HEK293 (cell line): ENCODE measurements at regions not wholly inside any gene's neighbourhood (a gene's known extent, or its start where the extent isn't known, plus 50 kb on each side); places are given as distances from the start of the nearest gene placed in this dataset.

Experiments used
- CTCF ChIA-PET: fragments of 350-600 bp; formaldehyde crosslinking; extraction: SDS; loops from one replicate; lab custom pipeline; 2021; ENCODE audit warnings: antibody characterized with exemption; lab: Yijun Ruan, JAX
- POLR2A ChIA-PET: fragments of 300-600 bp; formaldehyde crosslinking; extraction: SDS; loops from one replicate; lab custom pipeline; 2020; ENCODE audit warnings: antibody characterized with exemption, inconsistent platforms; lab: Yijun Ruan, JAX
- H3K27ac ChIP-seq: fragments of 200-500 bp; sonication (Bioruptor generic); 2 replicates; pipeline ENCODE4 v1.5.1; 2014; ENCODE audit warnings: low read depth, low read length, control low read depth, inconsistent platforms; ENCODE audit errors: extremely low read depth
- H3K36me3 ChIP-seq, 2 experiments: fragments of 200-500 bp in 1 of 2; sonication (Bioruptor generic) in 1 of 2; 1 replicate in 1 of 2; 2 replicates in 1 of 2; pipeline ENCODE4 v1.5.1; 2014 to 2017; ENCODE audit warnings: inconsistent platforms in 2 of 2, low read length in 2 of 2; ENCODE audit not compliant: control insufficient read depth in 2 of 2, insufficient read depth in 1 of 2
- H3K4me1 ChIP-seq: fragments of 200-500 bp; sonication (Bioruptor generic); 2 replicates; pipeline ENCODE4 v1.5.1; 2014; ENCODE audit warnings: mild to moderate bottlenecking, low read length, inconsistent platforms; ENCODE audit not compliant: control insufficient read depth, insufficient read depth
- H3K4me3 ChIP-seq: 2 replicates; pipeline ENCODE4 v1.5.1; 2011; ENCODE audit warnings: low read depth, mild to moderate bottlenecking, control low read depth, low read length, moderate library complexity
- H3K9me3 ChIP-seq: fragments of 200-500 bp; sonication (Bioruptor generic); 2 replicates; pipeline ENCODE4 v1.5.1; 2014; ENCODE audit warnings: low read depth, low read length, inconsistent platforms; ENCODE audit not compliant: control insufficient read depth, insufficient read depth
- BCL11B ChIP-seq: fragments of 450-650 bp; formaldehyde crosslinking; IDR thresholded peaks from 2 replicates; pipeline ENCODE4 v1.5.1; 2016; ENCODE audit warnings: low read depth, missing biosample characterization, missing genetic modification characterization
- HOXD13 ChIP-seq: sonication (generic); formaldehyde crosslinking; IDR thresholded peaks from 2 replicates; pipeline ENCODE4 v1.8.0; 2022; ENCODE audit warnings: missing genetic modification reagents, borderline replicate concordance
- OSR2 ChIP-seq: fragments of 450-650 bp; formaldehyde crosslinking; IDR thresholded peaks from 2 replicates; pipeline ENCODE4 v1.5.1; 2016; ENCODE audit warnings: missing biosample characterization, missing genetic modification characterization
- PRDM1 ChIP-seq: fragments of 450-650 bp; formaldehyde crosslinking; IDR thresholded peaks from 2 replicates; pipeline ENCODE4; 2016; ENCODE audit warnings: missing biosample characterization, missing genetic modification characterization
- ZBTB20 ChIP-seq: fragments of 450-650 bp; formaldehyde crosslinking; IDR thresholded peaks from 2 replicates; pipeline ENCODE4 v1.5.1; 2016; ENCODE audit warnings: missing biosample characterization, missing genetic modification characterization
- ZBTB21 ChIP-seq: fragments of 450-650 bp; formaldehyde crosslinking; IDR thresholded peaks from 2 replicates; pipeline ENCODE4 v1.5.1; 2017; ENCODE audit warnings: missing biosample characterization, missing genetic modification characterization
- ZFP41 ChIP-seq: fragments of 450-650 bp; formaldehyde crosslinking; IDR thresholded peaks from 2 replicates; pipeline ENCODE4 v1.5.1; 2016; ENCODE audit warnings: missing biosample characterization, missing genetic modification characterization, borderline replicate concordance
- ZNF114 ChIP-seq: fragments of 450-650 bp; formaldehyde crosslinking; IDR thresholded peaks from 2 replicates; pipeline ENCODE4 v1.5.0; 2017; ENCODE audit warnings: missing biosample characterization, missing genetic modification characterization
- ZNF133 ChIP-seq: fragments of 450-650 bp; formaldehyde crosslinking; IDR thresholded peaks from 2 replicates; pipeline ENCODE4 v1.5.1; 2016; ENCODE audit warnings: missing biosample characterization, missing genetic modification characterization
- ZNF146 ChIP-seq: fragments of 450-650 bp; formaldehyde crosslinking; IDR thresholded peaks from 2 replicates; pipeline ENCODE4 v1.5.1; 2016; ENCODE audit warnings: missing biosample characterization, missing genetic modification characterization
- ZNF221 ChIP-seq: fragments of 450-650 bp; formaldehyde crosslinking; IDR thresholded peaks from 2 replicates; pipeline ENCODE4 v1.5.1; 2017; ENCODE audit warnings: missing biosample characterization, missing genetic modification characterization, borderline replicate concordance
- ZNF266 ChIP-seq: fragments of 450-650 bp; formaldehyde crosslinking; IDR thresholded peaks from 2 replicates; pipeline ENCODE4 v1.5.1; 2016; ENCODE audit warnings: missing biosample characterization, missing genetic modification characterization, low read depth
- ZNF701 ChIP-seq: fragments of 450-650 bp; formaldehyde crosslinking; IDR thresholded peaks from 2 replicates; pipeline ENCODE4 v1.5.1; 2016; ENCODE audit warnings: missing biosample characterization, missing genetic modification characterization
- TF ChIP-seq, protein P1 (sequence below): fragments of 450-650 bp; formaldehyde crosslinking; IDR thresholded peaks from 2 replicates; pipeline ENCODE4 v1.5.1; 2016; ENCODE audit warnings: missing biosample characterization, missing genetic modification characterization
- TF ChIP-seq, protein P2 (sequence below): fragments of 450-650 bp; formaldehyde crosslinking; IDR thresholded peaks from 2 replicates; pipeline ENCODE4 v1.5.1; 2016; ENCODE audit warnings: missing biosample characterization, missing genetic modification characterization
- TF ChIP-seq, protein P3 (sequence below): fragments of 450-650 bp; formaldehyde crosslinking; conservative IDR thresholded peaks from 2 replicates; pipeline ENCODE4 v1.5.1; 2016; ENCODE audit warnings: low read depth, missing biosample characterization, missing genetic modification characterization
- TF ChIP-seq, protein P4 (sequence below): fragments of 450-650 bp; formaldehyde crosslinking; IDR thresholded peaks from 2 replicates; pipeline ENCODE4 v1.5.1; 2016; ENCODE audit warnings: missing biosample characterization, missing genetic modification characterization
- TF ChIP-seq, protein P5 (sequence below): fragments of 450-650 bp; formaldehyde crosslinking; IDR thresholded peaks from 2 replicates; pipeline ENCODE4 v1.5.1; 2016; ENCODE audit warnings: missing biosample characterization, missing genetic modification characterization, low read depth
- TF ChIP-seq, protein P6 (sequence below): fragments of 450-650 bp; formaldehyde crosslinking; IDR thresholded peaks from 2 replicates; pipeline ENCODE4 v1.5.1; 2016; ENCODE audit warnings: missing biosample characterization, missing genetic modification characterization

DNA sequence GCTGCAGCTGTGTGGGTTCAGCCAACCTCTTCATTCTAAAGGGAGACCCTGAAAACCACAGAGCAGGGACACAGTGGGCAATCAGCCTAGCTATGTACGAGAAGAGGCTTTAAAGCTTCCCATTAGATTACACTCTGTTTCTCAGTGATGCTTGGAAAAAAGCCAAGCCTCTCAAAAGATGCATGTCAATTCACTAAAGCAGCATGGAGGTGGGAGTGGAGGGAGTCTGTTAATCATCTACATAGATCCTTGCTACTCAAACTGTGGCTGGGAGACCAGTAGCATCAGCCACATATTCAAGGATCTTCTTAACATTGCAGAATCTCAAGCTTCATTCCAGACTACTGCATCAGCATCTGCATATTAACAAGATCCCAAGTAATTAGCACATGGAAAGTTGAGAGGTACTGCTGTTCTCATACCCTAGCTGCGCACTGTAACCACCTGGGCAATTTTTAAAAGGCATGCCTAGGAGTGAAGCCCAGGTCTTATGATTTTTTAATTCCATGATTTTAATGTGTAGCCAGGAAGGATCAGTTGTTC, 305.9 kb downstream of the PMP22 start:
- ChIA-PET CTCF (no interaction called here), POLR2A (no interaction called here)
- Histone ChIP-seq H3K36me3 (no peaks in the 10 kb centered on the region), H3K4me3 (no peak overlapping the region), H3K4me1 (no peaks in the 10 kb centered on the region), H3K27ac (no peak overlapping the region), H3K9me3 (no peaks in the 10 kb centered on the region)
- TF ChIP-seq, protein P1, sequence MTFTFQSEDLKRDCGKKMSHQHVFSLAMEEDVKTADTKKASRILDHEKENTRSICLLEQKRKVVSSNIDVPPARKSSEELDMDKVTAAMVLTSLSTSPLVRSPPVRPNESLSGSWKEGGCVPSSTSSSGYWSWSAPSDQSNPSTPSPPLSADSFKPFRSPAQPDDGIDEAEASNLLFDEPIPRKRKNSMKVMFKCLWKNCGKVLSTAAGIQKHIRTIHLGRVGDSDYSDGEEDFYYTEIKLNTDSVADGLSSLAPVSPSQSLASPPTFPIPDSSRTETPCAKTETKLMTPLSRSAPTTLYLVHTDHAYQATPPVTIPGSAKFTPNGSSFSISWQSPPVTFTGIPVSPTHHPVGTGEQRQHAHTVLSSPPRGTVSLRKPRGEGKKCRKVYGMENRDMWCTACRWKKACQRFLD (tag by site-specific recombination), result no peak
- TF ChIP-seq ZBTB21 (no peak), ZBTB20 (no peak)
- TF ChIP-seq, protein P2, sequence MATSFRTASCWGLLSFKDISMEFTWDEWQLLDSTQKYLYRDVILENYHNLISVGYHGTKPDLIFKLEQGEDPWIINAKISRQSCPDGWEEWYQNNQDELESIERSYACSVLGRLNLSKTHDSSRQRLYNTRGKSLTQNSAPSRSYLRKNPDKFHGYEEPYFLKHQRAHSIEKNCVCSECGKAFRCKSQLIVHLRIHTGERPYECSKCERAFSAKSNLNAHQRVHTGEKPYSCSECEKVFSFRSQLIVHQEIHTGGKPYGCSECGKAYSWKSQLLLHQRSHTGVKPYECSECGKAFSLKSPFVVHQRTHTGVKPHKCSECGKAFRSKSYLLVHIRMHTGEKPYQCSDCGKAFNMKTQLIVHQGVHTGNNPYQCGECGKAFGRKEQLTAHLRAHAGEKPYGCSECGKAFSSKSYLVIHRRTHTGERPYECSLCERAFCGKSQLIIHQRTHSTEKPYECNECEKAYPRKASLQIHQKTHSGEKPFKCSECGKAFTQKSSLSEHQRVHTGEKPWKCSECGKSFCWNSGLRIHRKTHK, result no peak

DNA sequence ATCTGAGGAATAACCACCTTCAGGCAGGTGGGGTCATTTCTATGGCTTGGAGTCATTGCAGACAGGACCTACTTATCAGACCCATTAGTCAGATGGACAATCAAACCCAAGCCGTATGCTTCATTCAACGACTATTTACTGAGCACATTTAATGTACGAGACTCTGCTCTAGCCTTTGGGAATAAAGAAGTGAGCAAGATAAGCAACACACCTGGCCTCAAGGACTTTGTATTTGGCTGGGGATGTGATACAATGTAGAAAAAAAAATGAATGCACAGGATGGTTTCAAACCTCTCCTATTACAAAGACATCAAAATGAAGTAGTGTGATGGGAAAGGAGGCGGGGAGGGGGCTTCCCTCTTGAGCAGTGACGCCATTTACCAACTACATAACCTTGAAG, 311.7 kb downstream of the PMP22 start:
- TF ChIP-seq, protein P3, sequence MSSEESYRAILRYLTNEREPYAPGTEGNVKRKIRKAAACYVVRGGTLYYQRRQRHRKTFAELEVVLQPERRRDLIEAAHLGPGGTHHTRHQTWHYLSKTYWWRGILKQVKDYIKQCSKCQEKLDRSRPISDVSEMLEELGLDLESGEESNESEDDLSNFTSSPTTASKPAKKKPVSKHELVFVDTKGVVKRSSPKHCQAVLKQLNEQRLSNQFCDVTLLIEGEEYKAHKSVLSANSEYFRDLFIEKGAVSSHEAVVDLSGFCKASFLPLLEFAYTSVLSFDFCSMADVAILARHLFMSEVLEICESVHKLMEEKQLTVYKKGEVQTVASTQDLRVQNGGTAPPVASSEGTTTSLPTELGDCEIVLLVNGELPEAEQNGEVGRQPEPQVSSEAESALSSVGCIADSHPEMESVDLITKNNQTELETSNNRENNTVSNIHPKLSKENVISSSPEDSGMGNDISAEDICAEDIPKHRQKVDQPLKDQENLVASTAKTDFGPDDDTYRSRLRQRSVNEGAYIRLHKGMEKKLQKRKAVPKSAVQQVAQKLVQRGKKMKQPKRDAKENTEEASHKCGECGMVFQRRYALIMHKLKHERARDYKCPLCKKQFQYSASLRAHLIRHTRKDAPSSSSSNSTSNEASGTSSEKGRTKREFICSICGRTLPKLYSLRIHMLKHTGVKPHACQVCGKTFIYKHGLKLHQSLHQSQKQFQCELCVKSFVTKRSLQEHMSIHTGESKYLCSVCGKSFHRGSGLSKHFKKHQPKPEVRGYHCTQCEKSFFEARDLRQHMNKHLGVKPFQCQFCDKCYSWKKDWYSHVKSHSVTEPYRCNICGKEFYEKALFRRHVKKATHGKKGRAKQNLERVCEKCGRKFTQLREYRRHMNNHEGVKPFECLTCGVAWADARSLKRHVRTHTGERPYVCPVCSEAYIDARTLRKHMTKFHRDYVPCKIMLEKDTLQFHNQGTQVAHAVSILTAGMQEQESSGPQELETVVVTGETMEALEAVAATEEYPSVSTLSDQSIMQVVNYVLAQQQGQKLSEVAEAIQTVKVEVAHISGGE (tag by site-specific recombination), result no peak
- TF ChIP-seq HOXD13, result no peak
- no peak for TF ChIP-seq ZNF701 (tag by site-specific recombination)
- no peak for TF ChIP-seq ZNF221 (tag by site-specific recombination)
- TF ChIP-seq ZFP41 (tag by site-specific recombination), result no peak
- no peak for TF ChIP-seq OSR2
- TF ChIP-seq BCL11B, result no peak
- TF ChIP-seq, protein P4, sequence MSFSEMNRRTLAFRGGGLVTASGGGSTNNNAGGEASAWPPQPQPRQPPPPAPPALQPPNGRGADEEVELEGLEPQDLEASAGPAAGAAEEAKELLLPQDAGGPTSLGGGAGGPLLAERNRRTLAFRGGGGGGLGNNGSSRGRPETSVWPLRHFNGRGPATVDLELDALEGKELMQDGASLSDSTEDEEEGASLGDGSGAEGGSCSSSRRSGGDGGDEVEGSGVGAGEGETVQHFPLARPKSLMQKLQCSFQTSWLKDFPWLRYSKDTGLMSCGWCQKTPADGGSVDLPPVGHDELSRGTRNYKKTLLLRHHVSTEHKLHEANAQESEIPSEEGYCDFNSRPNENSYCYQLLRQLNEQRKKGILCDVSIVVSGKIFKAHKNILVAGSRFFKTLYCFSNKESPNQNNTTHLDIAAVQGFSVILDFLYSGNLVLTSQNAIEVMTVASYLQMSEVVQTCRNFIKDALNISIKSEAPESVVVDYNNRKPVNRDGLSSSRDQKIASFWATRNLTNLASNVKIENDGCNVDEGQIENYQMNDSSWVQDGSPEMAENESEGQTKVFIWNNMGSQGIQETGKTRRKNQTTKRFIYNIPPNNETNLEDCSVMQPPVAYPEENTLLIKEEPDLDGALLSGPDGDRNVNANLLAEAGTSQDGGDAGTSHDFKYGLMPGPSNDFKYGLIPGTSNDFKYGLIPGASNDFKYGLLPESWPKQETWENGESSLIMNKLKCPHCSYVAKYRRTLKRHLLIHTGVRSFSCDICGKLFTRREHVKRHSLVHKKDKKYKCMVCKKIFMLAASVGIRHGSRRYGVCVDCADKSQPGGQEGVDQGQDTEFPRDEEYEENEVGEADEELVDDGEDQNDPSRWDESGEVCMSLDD (tag by site-specific recombination), result no peak
- H3K27ac ChIP-seq, result no peak overlapping the region
- no peaks in the 10 kb centered on the region for H3K4me1 ChIP-seq
- ChIA-PET POLR2A (no interaction called here), CTCF (interaction anchor here (0.6 kb wide), 1 partner anchor 76 kb away, joined by 3 read pairs; no protein-coding TSS in a partner anchor)
- no peak overlapping the region for H3K4me3 ChIP-seq
- no peaks in the 10 kb centered on the region for H3K36me3 ChIP-seq
- no peaks in the 10 kb centered on the region for H3K9me3 ChIP-seq

DNA sequence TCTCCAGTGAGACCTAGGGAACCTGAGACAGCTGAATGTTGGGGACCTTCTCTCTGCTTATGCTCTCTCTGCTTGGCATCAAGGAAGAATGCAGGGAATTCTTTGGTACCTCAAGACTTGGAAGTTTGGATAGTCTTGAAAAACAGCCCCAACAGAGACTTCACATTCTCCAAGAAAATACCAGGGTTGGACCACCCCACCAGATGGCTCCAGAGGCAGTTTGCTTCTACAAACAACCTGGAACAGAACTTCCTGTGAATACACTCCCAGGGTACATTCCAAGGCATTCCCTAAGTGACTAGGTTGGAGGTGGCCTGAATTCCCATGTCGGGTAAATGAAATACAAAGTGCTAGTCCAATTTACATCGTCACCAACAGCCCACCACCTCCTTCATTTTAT, 314.4 kb downstream of the PMP22 start:
- ChIA-PET CTCF (no interaction called here), POLR2A (no interaction called here)
- TF ChIP-seq, protein P5, sequence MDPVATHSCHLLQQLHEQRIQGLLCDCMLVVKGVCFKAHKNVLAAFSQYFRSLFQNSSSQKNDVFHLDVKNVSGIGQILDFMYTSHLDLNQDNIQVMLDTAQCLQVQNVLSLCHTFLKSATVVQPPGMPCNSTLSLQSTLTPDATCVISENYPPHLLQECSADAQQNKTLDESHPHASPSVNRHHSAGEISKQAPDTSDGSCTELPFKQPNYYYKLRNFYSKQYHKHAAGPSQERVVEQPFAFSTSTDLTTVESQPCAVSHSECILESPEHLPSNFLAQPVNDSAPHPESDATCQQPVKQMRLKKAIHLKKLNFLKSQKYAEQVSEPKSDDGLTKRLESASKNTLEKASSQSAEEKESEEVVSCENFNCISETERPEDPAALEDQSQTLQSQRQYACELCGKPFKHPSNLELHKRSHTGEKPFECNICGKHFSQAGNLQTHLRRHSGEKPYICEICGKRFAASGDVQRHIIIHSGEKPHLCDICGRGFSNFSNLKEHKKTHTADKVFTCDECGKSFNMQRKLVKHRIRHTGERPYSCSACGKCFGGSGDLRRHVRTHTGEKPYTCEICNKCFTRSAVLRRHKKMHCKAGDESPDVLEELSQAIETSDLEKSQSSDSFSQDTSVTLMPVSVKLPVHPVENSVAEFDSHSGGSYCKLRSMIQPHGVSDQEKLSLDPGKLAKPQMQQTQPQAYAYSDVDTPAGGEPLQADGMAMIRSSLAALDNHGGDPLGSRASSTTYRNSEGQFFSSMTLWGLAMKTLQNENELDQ (tag by site-specific recombination), result no peak
- TF ChIP-seq, protein P6, sequence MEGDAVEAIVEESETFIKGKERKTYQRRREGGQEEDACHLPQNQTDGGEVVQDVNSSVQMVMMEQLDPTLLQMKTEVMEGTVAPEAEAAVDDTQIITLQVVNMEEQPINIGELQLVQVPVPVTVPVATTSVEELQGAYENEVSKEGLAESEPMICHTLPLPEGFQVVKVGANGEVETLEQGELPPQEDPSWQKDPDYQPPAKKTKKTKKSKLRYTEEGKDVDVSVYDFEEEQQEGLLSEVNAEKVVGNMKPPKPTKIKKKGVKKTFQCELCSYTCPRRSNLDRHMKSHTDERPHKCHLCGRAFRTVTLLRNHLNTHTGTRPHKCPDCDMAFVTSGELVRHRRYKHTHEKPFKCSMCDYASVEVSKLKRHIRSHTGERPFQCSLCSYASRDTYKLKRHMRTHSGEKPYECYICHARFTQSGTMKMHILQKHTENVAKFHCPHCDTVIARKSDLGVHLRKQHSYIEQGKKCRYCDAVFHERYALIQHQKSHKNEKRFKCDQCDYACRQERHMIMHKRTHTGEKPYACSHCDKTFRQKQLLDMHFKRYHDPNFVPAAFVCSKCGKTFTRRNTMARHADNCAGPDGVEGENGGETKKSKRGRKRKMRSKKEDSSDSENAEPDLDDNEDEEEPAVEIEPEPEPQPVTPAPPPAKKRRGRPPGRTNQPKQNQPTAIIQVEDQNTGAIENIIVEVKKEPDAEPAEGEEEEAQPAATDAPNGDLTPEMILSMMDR (tag by site-specific recombination), result no peak
- TF ChIP-seq PRDM1 (tag by site-specific recombination), result no peak
- no peak for TF ChIP-seq ZNF146 (tag by site-specific recombination)
- TF ChIP-seq ZNF266, result no peak
- no peak for TF ChIP-seq OSR2
- no peak for TF ChIP-seq ZNF114 (tag by site-specific recombination)
- TF ChIP-seq ZNF133 (tag by site-specific recombination), result no peak
- H3K27ac ChIP-seq, result no peak overlapping the region
- no peak overlapping the region for H3K4me3 ChIP-seq
- no peaks in the 10 kb centered on the region for H3K9me3 ChIP-seq
- H3K36me3 ChIP-seq, result no peaks in the 10 kb centered on the region
- no peaks in the 10 kb centered on the region for H3K4me1 ChIP-seq
